SK-N-MC (cell line): ENCODE measurements at regions not wholly inside any gene's neighbourhood (a gene's known extent, or its start where the extent isn't known, plus 50 kb on each side); places are given as distances from the start of the nearest gene placed in this dataset.

Source experiments
- EZH2 ChIP-seq: fragments of 200-600 bp; sonication (generic); IDR thresholded peaks from one replicate; pipeline ENCODE4 v1.6.1; 2017; ENCODE audit warnings: antibody characterized with exemption
- FOXP2 ChIP-seq: optimal IDR thresholded peaks from 2 replicates; pipeline ENCODE3; 2011; ENCODE audit warnings: mild to moderate bottlenecking, moderate library complexity; ENCODE audit not compliant: insufficient read depth; ENCODE audit errors: extremely low read length, control extremely low read depth
- POLR2AphosphoS5 ChIP-seq: IDR thresholded peaks from 2 replicates; pipeline ENCODE4 v1.6.1; 2012; ENCODE audit warnings: mild to moderate bottlenecking, low read depth, low read length, borderline replicate concordance

GRCh38 chr6:72461144-72461543, 160.7 kb upstream of the KCNQ5 start:
- no peak for TF ChIP-seq POLR2AphosphoS5
- TF ChIP-seq EZH2: no peak
- peak; percentile 83 for TF ChIP-seq FOXP2
